Hepatocyte (in vitro differentiated cells): ENCODE measurements at regions not wholly inside any gene's neighbourhood (a gene's known extent, or its start where the extent isn't known, plus 50 kb on each side); places are given as distances from the start of the nearest gene placed in this dataset.

ENCODE experiments used
- EZH2 ChIP-seq: fragments of 200-600 bp; sonication (generic); IDR thresholded peaks from 2 replicates; pipeline ENCODE4 v1.6.1; 2016; ENCODE audit warnings: antibody characterized with exemption, mild to moderate bottlenecking, borderline replicate concordance
- EZH2phosphoT487 ChIP-seq: fragments of 200-600 bp; sonication (generic); IDR thresholded peaks from one replicate; pipeline ENCODE4 v1.6.1; 2018; ENCODE audit warnings: antibody characterized with exemption, mild to moderate bottlenecking, low read depth, moderate library complexity; ENCODE audit not compliant: unreplicated experiment, severe bottlenecking
- TF ChIP-seq, protein P1 (sequence below): fragments of 200-600 bp; sonication (generic); IDR thresholded peaks from 2 replicates; pipeline ENCODE4 v1.5.1; 2016; ENCODE audit warnings: antibody characterized with exemption, mild to moderate bottlenecking; ENCODE audit not compliant: poor library complexity

- TF ChIP-seq, protein P1, sequence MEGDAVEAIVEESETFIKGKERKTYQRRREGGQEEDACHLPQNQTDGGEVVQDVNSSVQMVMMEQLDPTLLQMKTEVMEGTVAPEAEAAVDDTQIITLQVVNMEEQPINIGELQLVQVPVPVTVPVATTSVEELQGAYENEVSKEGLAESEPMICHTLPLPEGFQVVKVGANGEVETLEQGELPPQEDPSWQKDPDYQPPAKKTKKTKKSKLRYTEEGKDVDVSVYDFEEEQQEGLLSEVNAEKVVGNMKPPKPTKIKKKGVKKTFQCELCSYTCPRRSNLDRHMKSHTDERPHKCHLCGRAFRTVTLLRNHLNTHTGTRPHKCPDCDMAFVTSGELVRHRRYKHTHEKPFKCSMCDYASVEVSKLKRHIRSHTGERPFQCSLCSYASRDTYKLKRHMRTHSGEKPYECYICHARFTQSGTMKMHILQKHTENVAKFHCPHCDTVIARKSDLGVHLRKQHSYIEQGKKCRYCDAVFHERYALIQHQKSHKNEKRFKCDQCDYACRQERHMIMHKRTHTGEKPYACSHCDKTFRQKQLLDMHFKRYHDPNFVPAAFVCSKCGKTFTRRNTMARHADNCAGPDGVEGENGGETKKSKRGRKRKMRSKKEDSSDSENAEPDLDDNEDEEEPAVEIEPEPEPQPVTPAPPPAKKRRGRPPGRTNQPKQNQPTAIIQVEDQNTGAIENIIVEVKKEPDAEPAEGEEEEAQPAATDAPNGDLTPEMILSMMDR, result no peak
- TF ChIP-seq EZH2, result no peak
- no peak for TF ChIP-seq EZH2phosphoT487
Observed at GRCh38 chr3:66761093-66761780, 236.9 kb upstream of the KBTBD8 start.
